GM18498 (cell line): ENCODE measurements at regions not wholly inside any gene's neighbourhood (a gene's known extent, or its start where the extent isn't known, plus 50 kb on each side); places are given as distances from the start of the nearest gene placed in this dataset.
"Not testable (repeated sequence)": the region's sequence is repeated elsewhere in the genome, so short reads cannot be mapped to it uniquely, and the experiment has no call there.

ENCODE experiments used
- ATAC-seq: cut with Tn5 transposase; IDR thresholded peaks from one replicate; pipeline ENCODE4 v1.9.1; 2021; ENCODE audit warnings: mild to moderate bottlenecking, moderate library complexity; ENCODE audit not compliant: unreplicated experiment

DNA sequence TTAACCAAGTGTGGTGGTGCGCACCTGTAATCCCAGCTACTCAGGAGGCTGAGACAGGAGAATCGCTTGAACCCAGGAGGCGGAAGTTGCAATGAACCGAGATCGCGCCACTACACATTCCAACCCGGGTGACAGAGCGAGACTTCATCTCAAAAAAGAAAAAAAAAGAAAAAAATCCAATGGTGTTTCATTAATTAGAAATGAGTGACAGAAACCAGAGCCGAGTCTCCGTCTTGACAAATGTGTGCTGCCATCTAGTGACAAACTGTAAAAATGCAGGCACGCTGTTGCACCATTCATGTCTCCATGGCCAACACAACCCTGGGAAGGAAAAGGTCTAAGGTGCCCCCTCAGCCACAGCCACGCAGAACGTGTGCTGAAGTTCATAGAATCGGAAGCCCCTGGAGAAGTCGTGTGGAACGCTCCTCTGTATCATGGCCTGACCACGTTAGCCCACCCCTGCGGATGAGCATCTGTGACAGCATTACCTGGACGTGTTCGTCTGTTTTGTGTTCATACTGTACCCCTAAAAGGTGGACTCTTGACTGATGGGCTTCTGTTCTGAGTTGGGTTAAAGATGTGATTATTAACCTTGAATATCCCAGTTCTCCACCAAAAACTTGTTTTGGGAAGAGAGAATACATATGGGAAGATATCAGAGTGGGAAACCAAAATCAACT, 94.9 kb downstream of the LYZL2 start:
- no peak for ATAC-seq

DNA sequence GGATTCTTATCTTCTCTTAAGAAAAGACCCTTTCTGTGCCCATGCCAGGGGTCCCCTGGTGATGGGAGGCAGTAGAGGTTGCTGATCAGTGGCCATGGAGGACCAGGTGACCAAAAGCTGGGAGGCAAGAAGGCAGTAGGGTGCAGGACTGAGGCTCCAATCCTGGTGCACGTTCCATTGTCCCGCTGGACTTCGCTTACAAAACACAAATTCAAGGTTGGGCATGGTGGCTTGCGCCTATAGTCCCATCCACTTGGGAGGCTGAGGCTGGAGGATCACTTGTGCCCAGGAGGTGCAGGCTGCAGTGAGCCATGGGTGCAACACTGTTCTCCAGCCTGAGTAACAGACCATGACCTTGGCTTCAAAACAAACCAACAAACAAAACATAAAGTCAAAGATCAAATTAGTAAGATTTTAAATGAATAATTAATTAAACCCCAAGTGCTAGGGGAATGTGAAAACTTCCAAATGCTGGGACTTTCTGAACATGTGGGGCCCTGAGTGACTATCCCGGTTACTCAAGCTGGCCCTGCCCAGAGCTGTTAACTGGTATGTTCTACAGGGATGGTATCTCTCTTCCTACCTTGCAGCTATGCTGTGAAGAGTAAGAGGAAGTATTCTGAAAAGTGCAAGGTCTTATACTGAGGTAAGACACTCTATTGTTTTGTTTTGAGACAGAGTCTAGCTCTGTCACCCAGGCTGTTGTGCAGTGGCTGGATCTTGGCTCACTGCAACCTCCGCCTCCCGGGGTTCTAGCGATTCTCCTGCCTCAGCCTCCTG, 97.6 kb downstream of the LYZL2 start:
- ATAC-seq = no peak

DNA sequence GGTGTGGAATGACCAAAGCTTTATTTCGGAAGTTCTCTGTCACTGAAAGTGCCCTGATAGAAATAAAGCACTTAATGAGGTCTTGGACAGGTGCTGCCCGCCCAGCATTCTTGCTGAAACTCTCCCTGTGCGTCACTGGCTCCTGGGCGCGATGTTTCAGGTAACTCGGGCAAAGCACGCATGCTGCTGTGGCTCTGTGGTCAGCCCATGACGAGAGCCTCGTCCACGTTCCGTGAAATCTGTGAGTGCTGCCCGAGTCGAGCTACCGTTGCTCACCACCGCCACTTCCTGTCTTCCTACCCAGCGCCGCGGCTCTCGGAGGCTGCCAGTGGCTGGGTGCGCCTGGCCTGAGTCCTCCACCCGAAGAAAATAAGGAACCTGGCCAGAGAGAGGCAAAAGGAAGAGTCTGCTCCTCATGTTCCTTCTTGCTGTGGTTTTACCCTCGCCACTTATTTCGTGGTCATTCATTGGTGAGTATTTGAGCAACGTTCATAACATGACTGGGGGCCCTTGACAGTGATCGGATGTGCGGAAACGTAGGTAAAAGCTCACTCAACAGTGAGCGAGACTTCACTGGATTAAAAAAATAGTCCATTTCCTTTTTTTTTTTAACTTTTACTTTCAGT, 95.5 kb downstream of the MAP3K8 start:
- peak; percentile 71 for ATAC-seq

DNA sequence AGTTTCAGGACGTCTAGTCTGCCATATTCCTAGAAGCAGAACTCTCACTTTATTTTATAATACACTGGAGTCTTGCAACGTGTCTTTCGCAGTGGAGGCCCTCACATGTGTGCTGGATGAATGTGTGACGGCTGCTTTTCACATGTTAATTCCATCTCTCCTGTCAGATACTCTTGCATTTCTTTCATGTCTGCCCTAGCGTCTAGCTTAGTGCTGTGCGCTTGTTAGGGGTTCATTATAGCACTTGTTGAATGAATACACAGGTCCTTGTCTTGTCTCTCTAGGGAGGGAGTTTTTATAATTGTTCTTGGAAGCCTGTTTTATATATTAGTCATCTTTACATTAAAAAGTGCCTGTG, 94.4 kb downstream of the MAP3K8 start:
- ATAC-seq = no peak

DNA sequence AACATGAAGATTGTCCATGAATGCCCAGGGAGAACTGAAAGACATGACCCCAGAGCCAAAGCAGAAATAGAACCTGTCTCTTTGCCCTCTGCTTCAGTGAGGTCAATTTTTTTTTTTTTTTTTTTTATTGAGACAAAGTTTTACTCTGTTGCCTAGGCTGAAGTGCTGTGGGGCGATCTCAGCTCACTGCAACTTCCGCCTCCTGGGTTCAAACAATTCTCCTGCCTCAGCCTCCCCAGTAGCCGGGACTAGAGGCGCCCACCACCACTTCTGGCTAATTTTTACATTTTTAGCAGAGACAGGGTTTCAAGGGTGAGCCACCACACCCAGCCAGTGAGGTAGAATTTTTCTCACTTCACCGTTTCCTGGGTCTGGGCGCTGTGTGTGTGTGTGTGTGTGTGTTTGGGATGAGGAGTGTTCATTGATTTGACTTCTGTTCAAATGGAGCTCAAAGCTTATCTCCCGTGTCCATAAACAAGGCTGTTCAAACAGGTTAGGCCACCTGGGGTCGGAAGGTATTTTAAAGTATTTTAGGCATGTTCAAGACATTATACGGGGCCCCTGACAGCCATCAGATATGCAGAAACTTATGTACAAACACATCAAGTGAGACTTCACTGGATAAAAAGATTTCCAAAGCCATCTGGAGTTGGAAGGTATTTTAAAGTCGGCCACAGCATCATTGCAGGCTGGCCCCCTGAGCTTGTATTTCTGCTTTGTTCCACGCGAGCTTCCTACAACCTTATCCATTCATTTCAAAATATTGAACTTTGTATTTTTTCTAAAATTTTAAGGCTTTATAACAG, 93.8 kb downstream of the MAP3K8 start:
- no peak for ATAC-seq

DNA sequence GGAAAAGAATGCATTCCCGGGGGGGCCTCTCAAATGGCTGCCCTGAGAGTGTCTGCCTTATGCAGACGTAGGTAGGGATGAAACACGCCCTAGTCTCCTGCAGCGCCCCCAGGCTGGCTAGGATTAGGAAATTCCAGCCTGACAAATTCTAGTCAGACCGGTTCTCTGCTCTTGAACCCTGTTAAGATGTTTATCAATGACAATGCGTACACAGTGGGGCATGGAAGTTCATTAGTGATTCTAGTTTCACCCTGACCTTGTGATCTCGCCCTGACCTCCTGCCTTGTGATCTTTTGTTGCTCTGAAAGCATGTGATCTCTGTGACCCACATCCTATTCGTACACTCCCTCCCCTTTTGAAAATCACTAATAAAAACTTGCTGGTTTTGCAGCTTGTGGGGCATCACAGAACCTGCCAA, 88.7 kb downstream of the MAP3K8 start:
- ATAC-seq = not testable (repeated sequence)

DNA sequence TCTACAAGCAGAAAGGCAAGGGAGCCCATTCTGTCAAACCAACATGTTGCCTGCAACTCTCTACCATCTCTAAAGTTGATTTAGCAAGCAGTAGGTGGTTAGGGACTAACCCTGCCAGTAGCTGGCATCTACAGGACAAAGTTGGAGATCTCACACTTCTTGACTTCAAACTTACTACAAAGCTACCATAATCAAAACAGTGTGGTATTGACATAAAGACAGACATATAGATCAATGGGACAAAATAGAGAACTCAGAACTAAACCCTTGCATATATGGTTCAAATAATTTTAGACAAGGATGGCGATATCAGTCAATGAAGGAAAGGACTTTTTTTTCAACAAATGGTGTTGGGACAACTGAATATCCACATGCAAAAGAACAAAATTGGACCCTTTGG, 84.9 kb downstream of the MAP3K8 start:
- no peak for ATAC-seq
